Panc1 (cell line): ENCODE measurements at regions not wholly inside any gene's neighbourhood (a gene's known extent, or its start where the extent isn't known, plus 50 kb on each side); places are given as distances from the start of the nearest gene placed in this dataset.

ENCODE experiments used
- ATAC-seq: fragments of 200-7000 bp; cut with Tn5 transposase; 2 replicates; pipeline ENCODE4 v1.9.1; 2020; ENCODE audit warnings: mild to moderate bottlenecking, moderate library complexity
- BruUV-seq: library from RNA; stranded (reverse); fragments of 400-500 nt; replicated peaks from 2 replicates; lab custom pipeline; 2021; lab: Mats Ljungman, UMichigan
- CTCF ChIA-PET: fragments of 300-600 bp; sonication (Branson Sonifier 250); formaldehyde crosslinking; loops from one replicate; lab custom pipeline; 2022; ENCODE audit warnings: antibody characterized with exemption; lab: Charles Lee
- POLR2A ChIA-PET: fragments of 300-600 bp; sonication (Branson Sonifier 250); formaldehyde crosslinking; loops from one replicate; lab custom pipeline; 2022; ENCODE audit warnings: antibody characterized with exemption; lab: Charles Lee
- DNase-seq: peaks from one replicate; pipeline ENCODE4 v3.0.0-alpha.2; 2010; ENCODE audit warnings: low read depth, low spot score
- H3K27ac ChIP-seq: 2 replicates; pipeline ENCODE4 v1.5.1; 2011; ENCODE audit warnings: mild to moderate bottlenecking, low read length, inconsistent platforms
- H3K27me3 ChIP-seq: fragments of 200-500 bp; sonication (Bioruptor generic); 2 replicates; pipeline ENCODE4 v1.6.0; 2014; ENCODE audit warnings: low read length, inconsistent platforms; ENCODE audit not compliant: control insufficient read depth, insufficient read depth
- H3K36me3 ChIP-seq: fragments of 200-500 bp; sonication (Bioruptor generic); 2 replicates; pipeline ENCODE4 v1.5.1; 2014; ENCODE audit warnings: inconsistent platforms, mild to moderate bottlenecking, low read length, moderate library complexity; ENCODE audit not compliant: control insufficient read depth, insufficient read depth
- H3K4me1 ChIP-seq: 2 replicates; pipeline ENCODE4 v1.5.1; 2011; ENCODE audit warnings: inconsistent platforms, mild to moderate bottlenecking, low read length, moderate library complexity; ENCODE audit not compliant: control insufficient read depth, insufficient read depth
- H3K4me3 ChIP-seq, 2 experiments: 2 replicates each; pipeline ENCODE4 v1.5.1; 2011 to 2012; ENCODE audit warnings: low read depth in 2 of 2, low read length in 2 of 2, mild to moderate bottlenecking in 2 of 2, inconsistent platforms in 1 of 2, moderate library complexity in 1 of 2
- H3K9me3 ChIP-seq: fragments of 200-500 bp; sonication (Bioruptor generic); 2 replicates; pipeline ENCODE4 v1.5.1; 2014; ENCODE audit warnings: low read depth, mild to moderate bottlenecking, inconsistent platforms, low read length, moderate library complexity; ENCODE audit not compliant: control insufficient read depth, insufficient read depth
- POLR2AphosphoS5 ChIP-seq: IDR thresholded peaks from 2 replicates; pipeline ENCODE4 v1.6.1; 2012; ENCODE audit warnings: mild to moderate bottlenecking, low read depth, low read length, moderate library complexity
- SIN3A ChIP-seq: IDR thresholded peaks from 2 replicates; pipeline ENCODE4 v1.6.1; 2012; ENCODE audit warnings: low read depth, mild to moderate bottlenecking, low read length, moderate library complexity, borderline replicate concordance; ENCODE audit not compliant: insufficient read depth
- TCF7L2 ChIP-seq: IDR thresholded peaks from 2 replicates; pipeline ENCODE4 v1.6.1; 2011; ENCODE audit warnings: mild to moderate bottlenecking, low read depth, low read length, inconsistent platforms
- in situ Hi-C: cut with HindIII; loops from 2 replicates; pipeline ENCODE4 v1.10.0; 2016; ENCODE audit warnings: low sequenced_read_pairs, low pct_unique_long_range_greater_than_20kb
- intact Hi-C: fragments of 100-400 bp; cut with micrococcal nuclease; formaldehyde crosslinking; loops from one replicate; pipeline ENCODE4 v1.10.0; 2022; ENCODE audit not compliant: unreplicated experiment
- TF ChIP-seq, protein P1 (sequence below), 2 experiments: IDR thresholded peaks; 2 replicates each; pipeline ENCODE4 v1.6.1; 2011 to 2012; ENCODE audit warnings: low read depth in 2 of 2, control low read depth in 1 of 2, low read length in 1 of 2, mild to moderate bottlenecking in 1 of 2, moderate library complexity in 1 of 2; ENCODE audit not compliant: insufficient read depth in 1 of 2
- TF ChIP-seq, protein P2 (sequence below): fragments of 450-650 bp; IDR thresholded peaks from 2 replicates; pipeline ENCODE4 v1.5.1; 2017; ENCODE audit warnings: mild to moderate bottlenecking

DNA sequence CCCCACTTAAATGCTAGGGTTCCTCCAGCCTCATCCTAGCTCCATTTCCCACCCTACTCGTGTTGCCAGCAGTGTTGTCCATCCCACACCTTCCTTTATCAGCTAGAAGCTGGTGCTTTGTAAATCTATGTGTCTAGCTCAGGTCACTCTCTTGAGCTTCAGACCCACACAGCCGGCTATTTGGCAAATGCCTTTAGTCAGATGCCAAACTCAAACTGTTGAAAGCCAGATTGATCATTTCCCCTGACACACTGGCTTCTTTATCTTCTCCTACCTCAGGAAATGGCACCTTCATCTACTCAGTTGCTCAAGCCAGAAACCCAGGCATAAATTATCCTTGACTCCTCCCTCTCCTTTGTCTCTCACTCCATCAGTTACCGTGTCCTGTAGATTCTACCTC lies 61.5 kb upstream of the TPM1 start:
- no peak for ATAC-seq
- CTCF ChIA-PET = no interaction called here
- no peak overlapping the region for H3K4me3 ChIP-seq
- TF ChIP-seq, protein P1, sequence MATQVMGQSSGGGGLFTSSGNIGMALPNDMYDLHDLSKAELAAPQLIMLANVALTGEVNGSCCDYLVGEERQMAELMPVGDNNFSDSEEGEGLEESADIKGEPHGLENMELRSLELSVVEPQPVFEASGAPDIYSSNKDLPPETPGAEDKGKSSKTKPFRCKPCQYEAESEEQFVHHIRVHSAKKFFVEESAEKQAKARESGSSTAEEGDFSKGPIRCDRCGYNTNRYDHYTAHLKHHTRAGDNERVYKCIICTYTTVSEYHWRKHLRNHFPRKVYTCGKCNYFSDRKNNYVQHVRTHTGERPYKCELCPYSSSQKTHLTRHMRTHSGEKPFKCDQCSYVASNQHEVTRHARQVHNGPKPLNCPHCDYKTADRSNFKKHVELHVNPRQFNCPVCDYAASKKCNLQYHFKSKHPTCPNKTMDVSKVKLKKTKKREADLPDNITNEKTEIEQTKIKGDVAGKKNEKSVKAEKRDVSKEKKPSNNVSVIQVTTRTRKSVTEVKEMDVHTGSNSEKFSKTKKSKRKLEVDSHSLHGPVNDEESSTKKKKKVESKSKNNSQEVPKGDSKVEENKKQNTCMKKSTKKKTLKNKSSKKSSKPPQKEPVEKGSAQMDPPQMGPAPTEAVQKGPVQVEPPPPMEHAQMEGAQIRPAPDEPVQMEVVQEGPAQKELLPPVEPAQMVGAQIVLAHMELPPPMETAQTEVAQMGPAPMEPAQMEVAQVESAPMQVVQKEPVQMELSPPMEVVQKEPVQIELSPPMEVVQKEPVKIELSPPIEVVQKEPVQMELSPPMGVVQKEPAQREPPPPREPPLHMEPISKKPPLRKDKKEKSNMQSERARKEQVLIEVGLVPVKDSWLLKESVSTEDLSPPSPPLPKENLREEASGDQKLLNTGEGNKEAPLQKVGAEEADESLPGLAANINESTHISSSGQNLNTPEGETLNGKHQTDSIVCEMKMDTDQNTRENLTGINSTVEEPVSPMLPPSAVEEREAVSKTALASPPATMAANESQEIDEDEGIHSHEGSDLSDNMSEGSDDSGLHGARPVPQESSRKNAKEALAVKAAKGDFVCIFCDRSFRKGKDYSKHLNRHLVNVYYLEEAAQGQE (IDR thresholded peaks at IDR 0.05; ENCODE audit: insufficient read depth in 1 of 2, low read depth in 2 of 2, low read length in 1 of 2) = no peak
- no peak for TF ChIP-seq POLR2AphosphoS5
- no peak for TF ChIP-seq TCF7L2
- no peak for TF ChIP-seq SIN3A
- TF ChIP-seq, protein P2, sequence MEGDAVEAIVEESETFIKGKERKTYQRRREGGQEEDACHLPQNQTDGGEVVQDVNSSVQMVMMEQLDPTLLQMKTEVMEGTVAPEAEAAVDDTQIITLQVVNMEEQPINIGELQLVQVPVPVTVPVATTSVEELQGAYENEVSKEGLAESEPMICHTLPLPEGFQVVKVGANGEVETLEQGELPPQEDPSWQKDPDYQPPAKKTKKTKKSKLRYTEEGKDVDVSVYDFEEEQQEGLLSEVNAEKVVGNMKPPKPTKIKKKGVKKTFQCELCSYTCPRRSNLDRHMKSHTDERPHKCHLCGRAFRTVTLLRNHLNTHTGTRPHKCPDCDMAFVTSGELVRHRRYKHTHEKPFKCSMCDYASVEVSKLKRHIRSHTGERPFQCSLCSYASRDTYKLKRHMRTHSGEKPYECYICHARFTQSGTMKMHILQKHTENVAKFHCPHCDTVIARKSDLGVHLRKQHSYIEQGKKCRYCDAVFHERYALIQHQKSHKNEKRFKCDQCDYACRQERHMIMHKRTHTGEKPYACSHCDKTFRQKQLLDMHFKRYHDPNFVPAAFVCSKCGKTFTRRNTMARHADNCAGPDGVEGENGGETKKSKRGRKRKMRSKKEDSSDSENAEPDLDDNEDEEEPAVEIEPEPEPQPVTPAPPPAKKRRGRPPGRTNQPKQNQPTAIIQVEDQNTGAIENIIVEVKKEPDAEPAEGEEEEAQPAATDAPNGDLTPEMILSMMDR = no peak
- intact Hi-C loops = no loop called here
- no peaks in the 10 kb centered on the region for H3K36me3 ChIP-seq
- POLR2A ChIA-PET = no interaction called here
- no peak for DNase-seq
- no peaks in the 10 kb centered on the region for H3K27me3 ChIP-seq
- H3K9me3 ChIP-seq = no peaks in the 10 kb centered on the region
- no TSS peak for BruUV-seq
- in situ Hi-C loops = no loop called here
- H3K27ac ChIP-seq = no peak overlapping the region
- H3K4me1 ChIP-seq = 0 out of 2 replicates have a peak, but pooled peaks cover 5% of the 10 kb centered on the region

DNA sequence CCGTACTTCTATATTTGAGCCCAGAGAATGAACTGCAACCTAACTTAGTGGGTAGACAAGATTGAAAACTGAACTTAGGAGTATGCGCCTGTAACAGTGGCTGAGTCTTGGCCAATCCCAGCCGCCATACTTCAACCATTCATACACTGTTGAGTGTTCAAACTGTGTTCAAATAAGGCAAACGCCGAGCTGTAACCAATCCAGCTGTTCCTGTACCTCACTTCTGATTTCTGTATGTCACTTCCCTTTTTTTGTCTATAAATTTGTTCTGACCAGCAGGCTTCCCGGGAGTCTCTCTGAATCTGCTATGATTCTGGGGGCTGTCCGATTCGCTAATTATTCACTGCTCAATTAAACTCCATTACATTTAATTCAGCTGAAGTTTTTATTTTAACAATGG lies 58.6 kb upstream of the TPM1 start:
- Histone ChIP-seq H3K27me3 (no peaks in the 10 kb centered on the region), H3K9me3 (no peaks in the 10 kb centered on the region), H3K4me1 (peaks cover 2% of the 10 kb centered on the region; the same call in 1 of the 2 replicates), H3K4me3 (no peak overlapping the region), H3K27ac (no peak overlapping the region), H3K36me3 (no peaks in the 10 kb centered on the region)
- ATAC-seq = no peak
- no TSS peak for BruUV-seq
- ChIA-PET POLR2A (no interaction called here), CTCF (no interaction called here)
- TF ChIP-seq POLR2AphosphoS5 = no peak
- no peak for TF ChIP-seq SIN3A
- TF ChIP-seq, protein P1 (IDR thresholded peaks at IDR 0.05; ENCODE audit: insufficient read depth in 1 of 2, low read depth in 2 of 2, low read length in 1 of 2) = no peak
- TF ChIP-seq, protein P2 = no peak
- TF ChIP-seq TCF7L2 = no peak
- DNase-seq = no peak
- intact Hi-C loops (no loop called here), in situ Hi-C loops (no loop called here)
